Epithelial cell of esophagus (primary cell): ENCODE measurements at regions not wholly inside any gene's neighbourhood (a gene's known extent, or its start where the extent isn't known, plus 50 kb on each side); places are given as distances from the start of the nearest gene placed in this dataset.
A peak's percentile ranks its signal among the peaks of the same experiment; 100 is the strongest.

ENCODE experiments used
- DNase-seq: peaks from one replicate; pipeline ENCODE4 v3.0.0; 2010; ENCODE audit warnings: low read depth
- H3K4me3 ChIP-seq: 2 replicates; pipeline ENCODE4 v1.5.1; 2011; ENCODE audit warnings: mild to moderate bottlenecking, low read length, control low read depth
- TF ChIP-seq, protein P1 (sequence below): IDR thresholded peaks from 2 replicates; pipeline ENCODE4 v1.5.1; 2011; ENCODE audit warnings: low read depth, mild to moderate bottlenecking, low read length, control low read depth, inconsistent platforms; ENCODE audit not compliant: insufficient read depth; ENCODE audit errors: missing control alignments

DNA sequence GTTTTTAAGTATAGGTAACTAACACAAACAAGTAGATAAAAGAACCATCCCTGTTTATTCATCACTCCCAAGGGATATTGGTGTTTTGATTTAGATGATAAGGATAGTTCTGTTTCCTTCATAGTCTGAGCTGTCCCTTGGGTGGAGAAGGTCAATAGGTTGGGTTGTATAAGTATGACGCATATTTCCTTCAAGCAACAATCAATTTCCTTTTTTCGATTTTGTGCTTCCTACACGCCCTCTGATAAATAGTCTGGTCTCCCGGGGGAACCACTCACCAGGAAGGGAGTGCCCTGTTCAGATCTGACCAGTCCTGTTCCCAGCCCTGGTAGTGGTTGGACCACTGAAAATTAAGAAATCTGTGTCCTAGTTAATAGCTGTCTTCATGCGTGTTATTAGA is 378.8 kb upstream of the FAR2 start:
- TF ChIP-seq, protein P1, sequence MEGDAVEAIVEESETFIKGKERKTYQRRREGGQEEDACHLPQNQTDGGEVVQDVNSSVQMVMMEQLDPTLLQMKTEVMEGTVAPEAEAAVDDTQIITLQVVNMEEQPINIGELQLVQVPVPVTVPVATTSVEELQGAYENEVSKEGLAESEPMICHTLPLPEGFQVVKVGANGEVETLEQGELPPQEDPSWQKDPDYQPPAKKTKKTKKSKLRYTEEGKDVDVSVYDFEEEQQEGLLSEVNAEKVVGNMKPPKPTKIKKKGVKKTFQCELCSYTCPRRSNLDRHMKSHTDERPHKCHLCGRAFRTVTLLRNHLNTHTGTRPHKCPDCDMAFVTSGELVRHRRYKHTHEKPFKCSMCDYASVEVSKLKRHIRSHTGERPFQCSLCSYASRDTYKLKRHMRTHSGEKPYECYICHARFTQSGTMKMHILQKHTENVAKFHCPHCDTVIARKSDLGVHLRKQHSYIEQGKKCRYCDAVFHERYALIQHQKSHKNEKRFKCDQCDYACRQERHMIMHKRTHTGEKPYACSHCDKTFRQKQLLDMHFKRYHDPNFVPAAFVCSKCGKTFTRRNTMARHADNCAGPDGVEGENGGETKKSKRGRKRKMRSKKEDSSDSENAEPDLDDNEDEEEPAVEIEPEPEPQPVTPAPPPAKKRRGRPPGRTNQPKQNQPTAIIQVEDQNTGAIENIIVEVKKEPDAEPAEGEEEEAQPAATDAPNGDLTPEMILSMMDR: no peak
- DNase-seq: peak; percentile 24
- no peak overlapping the region for H3K4me3 ChIP-seq

DNA sequence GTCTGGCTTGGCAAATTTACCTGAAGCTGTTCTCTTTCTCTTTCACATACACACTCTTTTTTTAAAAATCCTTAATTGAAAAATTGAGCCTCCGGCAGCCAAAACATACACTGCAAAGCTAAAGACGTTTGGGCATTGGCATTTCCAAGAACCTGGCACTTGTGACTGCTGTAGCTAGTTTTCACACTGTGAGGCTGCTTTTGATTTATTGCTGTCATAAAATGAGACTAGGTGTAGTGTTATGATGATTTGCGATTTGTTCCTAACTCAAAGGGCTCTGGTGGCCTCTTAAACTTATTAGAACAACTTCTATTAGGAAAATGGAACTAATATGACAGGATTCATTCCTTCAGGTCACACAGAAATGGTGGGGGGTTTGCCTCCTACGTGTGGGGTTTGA is 377.1 kb upstream of the FAR2 start:
- no peak overlapping the region for H3K4me3 ChIP-seq
- TF ChIP-seq, protein P1: no peak
- DNase-seq: no peak

DNA sequence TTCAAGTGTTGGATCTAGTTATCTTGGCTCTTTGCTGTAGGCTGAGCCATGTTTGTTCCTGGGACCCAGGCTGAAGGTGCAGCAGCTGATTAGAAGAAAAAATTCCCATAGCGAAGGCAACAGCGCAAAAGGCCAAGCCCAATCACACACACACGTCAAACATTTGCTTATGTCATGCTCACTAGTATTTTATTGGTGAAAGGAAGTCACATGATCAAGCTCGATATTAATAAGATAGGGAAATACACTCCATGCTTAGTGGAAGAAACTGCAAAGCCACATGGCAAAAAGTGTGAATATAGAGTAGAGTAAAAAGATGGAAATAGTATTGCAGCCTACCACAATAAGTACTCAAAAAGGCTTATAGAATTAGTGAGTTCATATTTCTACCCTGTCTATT is 373.5 kb upstream of the FAR2 start:
- no peak overlapping the region for H3K4me3 ChIP-seq
- TF ChIP-seq, protein P1: no peak
- no peak for DNase-seq

DNA sequence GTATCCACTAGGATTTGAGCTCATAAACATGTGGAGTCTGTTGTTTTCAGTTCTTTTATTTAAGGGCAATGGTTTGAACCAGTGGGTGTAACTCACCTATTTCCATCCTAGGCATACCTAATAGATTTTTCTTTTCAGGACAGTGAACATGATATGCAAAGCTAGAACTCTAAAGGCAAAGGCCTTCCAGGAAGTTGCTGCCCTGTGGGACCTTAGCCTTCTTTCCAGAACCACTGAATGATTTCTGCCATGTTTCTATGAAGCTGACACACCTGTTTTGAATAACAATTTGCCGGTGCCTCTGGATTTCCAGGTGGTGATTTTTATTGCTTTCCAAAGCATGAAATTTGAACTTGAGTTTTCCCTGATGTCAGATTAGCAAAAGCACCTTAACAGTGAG is 372.9 kb upstream of the FAR2 start:
- no peak for DNase-seq
- TF ChIP-seq, protein P1: no peak

DNA sequence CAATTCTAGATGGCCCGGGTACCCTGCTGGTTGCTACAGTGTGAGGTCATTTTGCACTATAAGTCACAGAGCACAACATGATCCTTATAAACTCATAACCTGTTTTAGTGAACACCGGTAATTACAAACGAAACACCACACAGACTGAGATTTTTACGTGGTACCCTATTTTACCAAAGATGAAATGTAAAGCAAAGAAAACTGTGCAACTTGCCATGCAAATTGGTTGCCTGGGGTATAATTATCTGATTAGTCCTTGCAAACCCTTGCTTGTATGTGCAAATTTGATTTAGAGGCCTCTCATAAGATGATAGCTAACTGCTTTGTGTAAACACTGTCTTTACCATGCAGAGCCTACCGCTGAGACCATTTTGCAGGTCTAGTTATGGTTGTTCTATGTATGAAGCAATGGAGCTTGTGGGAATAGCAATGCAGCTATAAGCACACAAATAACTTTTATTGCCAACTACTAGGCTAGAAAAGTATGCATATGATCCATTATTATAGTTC is 372.1 kb upstream of the FAR2 start:
- H3K4me3 ChIP-seq: no peak overlapping the region
- TF ChIP-seq, protein P1: no peak
- DNase-seq: no peak

More for the DNA sequence above, 372.9 kb upstream of the FAR2 start:
- H3K4me3 ChIP-seq: no peak overlapping the region

DNA sequence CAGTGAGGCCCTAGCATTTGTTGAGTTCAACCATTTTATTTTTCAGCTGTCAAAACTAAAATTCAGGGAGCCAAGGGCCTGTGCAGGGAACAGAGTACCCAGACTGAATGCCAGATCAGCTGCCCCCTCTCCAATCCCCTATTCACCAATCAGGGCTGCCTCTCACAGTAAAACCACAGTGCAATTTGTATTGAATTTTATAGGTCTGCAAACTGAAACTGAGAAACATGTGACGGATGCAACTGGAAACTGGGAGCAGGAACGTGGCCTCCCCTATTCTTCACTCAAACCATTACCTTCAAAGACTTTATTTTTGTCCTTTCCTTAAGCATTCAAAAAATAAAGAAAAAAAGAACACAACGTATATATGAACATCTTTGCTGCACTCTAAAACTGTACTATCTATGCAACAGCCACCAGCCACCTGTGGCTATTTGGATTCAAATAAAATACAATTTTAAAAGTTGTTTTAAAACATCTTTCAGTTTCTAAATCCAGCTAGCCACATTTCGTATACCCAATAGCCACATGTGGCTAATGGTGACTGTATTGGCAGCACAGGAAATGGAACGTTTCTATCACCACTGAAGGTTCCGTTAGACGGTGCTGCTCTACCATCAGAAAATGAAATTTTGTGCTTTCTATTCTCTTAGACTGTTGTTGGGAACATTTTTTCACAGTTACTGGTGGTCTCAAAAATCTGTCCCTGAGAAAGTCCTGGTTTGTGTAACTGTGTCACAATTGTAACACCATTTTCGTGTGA is 371.3 kb upstream of the FAR2 start:
- no peak for DNase-seq
- H3K4me3 ChIP-seq: no peak overlapping the region
- TF ChIP-seq, protein P1: no peak

DNA sequence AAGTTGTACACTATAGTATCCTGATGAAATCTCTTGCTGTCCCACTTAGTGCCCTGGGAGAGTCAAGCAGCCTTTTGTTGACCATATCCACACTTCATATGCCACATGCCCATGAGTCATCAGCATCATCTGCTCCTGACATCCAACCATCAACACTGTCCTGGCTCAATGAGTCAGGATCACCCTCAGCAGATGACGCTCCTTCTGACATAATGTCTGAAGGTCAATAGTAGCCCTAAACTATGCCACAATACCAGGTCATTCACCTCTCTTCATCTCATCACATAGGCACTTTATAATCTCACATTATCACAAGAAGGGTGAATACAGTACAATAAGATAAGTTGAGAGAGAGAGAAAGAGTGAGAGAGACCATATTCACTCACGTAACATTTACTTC is 369.0 kb upstream of the FAR2 start:
- TF ChIP-seq, protein P1: no peak
- peak; percentile 70 for DNase-seq
- H3K4me3 ChIP-seq: no peak overlapping the region
